ENCODE measurements at regions not wholly inside any gene's neighbourhood (a gene's known extent, or its start where the extent isn't known, plus 50 kb on each side); places are given as distances from the start of the nearest gene placed in this dataset.

DNA sequence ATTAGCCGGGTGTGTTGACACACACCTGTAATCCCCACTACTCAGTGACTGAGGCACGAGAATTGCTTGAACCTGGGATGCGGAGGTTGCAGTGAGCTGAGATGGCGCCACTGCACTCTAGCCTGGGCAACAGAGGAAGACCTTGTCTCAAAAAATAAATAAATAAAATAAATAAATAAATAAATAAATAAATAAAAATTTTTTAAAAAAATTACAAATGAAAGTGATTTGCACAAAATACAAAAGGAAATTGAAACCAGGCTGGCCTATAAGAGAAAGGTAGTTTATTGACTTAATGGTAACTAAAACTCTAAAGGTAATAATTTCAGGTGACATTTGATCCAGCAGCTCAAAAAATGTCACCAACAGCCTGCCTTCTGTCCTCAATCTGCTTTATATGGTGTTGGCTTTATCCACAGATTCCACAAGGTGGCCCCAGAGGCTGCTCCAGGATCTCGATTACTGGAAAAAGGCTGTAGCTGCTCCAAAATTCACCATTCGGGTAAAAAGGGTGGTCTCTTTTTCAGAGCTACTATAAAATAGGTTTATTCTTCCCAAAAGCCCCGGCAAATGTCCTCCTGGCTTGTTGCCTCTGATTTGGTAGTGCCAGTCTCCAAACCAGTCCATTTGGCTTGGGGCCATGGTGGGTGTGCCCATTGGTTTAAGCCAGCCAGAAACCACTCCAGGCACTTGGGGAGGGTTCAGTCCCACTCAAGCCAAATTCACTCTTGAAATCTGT lies 61.4 kb upstream of the TRIM2 start:
- Histone ChIP-seq H3K4me3 (replicated peaks in 1 of 3) (no peak overlapping the region), H3K27me3 (no peaks in the 10 kb centered on the region), H3K27ac (peak overlapping the region in 2 of 3 donors; percentile 13 to 67), H3K9me3 (no peaks in the 10 kb centered on the region), H3K4me1 (peaks cover 0 to 10% of the 10 kb centered on the region in 2 donors), H3K36me3 (no peaks in the 10 kb centered on the region)
- WGBS, 2 donors: 42 to 45% methylated on average over 7 of the region's 7 CpGs
- TF ChIP-seq CTCF (IDR thresholded peaks at IDR 0.05): peak; percentile 49 to 94 (median 85)
- no peak for TF ChIP-seq POLR2A (IDR thresholded peaks at IDR 0.05)
- intact Hi-C loops (cut with DNase I): loop anchor here (5.0 kb wide), 1 partner anchor 179 kb away; no protein-coding TSS in a partner anchor
- peak; percentile 90 to 94 for DNase-seq

DNA sequence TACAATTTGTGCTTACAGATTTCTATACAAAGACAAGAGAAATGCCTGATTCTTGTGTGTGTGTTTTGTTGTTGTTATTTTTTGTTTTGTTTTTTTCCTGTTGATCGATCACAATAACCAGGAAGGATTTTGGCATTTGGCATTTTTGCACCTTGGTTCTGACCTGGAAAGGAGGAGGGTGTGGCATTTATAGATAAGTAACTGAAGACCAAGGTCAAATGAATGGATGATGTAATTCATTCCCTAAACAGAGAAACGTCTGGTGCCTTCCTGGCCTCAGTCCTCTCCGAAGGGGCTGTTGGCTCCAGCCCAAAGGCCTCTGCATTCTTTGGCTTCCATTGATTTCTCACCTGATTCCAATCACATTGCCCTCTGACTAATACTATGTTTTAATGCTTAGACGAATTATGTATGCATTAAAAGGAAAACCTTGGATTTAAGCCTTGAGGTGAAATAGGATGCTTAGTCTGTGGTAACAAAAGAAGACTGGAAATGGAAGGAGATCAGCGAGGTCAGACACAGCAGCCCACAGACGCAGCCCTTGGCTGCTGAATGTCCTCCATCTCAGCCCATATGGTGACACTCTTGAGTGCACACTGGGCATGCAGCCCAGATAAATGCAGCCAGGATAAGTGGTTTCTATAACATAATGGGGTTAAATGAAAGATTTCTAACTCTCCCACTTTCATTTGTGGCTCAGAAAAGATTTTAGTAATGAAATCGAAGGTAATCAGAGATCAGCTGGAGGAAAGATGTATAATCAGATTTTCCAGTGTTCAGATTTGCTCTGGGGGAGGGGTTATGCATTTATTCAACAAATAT lies 60.5 kb upstream of the TRIM2 start:
- no peaks in the 10 kb centered on the region for H3K36me3 ChIP-seq
- peak overlapping the region in 1 of 3 donors; percentile 67 for H3K27ac ChIP-seq
- peak; percentile 13 to 35 for DNase-seq
- intact Hi-C loops (cut with DNase I): loop anchor here (5.0 kb wide), 1 partner anchor 179 kb away; no protein-coding TSS in a partner anchor
- TF ChIP-seq CTCF (IDR thresholded peaks at IDR 0.05): no peak
- TF ChIP-seq POLR2A (IDR thresholded peaks at IDR 0.05): no peak
- H3K9me3 ChIP-seq: no peaks in the 10 kb centered on the region
- no peaks in the 10 kb centered on the region for H3K27me3 ChIP-seq
- 28 to 39% methylated on average over 7 of the region's 7 CpGs for WGBS, 2 donors
- no peak overlapping the region for H3K4me3 ChIP-seq (replicated peaks in 1 of 3)
- peaks cover 0 to 10% of the 10 kb centered on the region in 2 donors for H3K4me1 ChIP-seq

DNA sequence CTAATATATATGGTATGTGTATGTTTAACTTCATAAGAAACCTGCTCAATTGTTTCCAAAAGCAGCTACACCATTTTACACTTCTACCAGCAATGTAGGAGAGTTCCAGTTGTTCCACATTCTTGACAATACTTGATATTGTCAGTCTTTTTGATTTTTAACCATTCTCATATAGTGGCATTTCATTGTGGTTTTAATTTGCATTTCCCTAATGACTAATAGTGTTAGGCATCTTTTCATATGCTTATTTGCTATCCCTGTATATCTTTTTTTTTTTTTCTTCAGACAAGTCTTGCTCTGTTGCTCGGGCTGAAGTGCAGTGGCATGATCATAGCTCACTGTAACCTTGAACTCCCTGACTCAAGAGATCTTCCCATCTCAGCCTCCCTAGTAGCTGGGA lies 58.2 kb upstream of the TRIM2 start:
- Histone ChIP-seq H3K27me3 (no peaks in the 10 kb centered on the region), H3K9me3 (no peaks in the 10 kb centered on the region), H3K27ac (no peak overlapping the region), H3K4me3 (replicated peaks in 1 of 3) (no peak overlapping the region), H3K36me3 (no peaks in the 10 kb centered on the region), H3K4me1 (peaks cover 0 to 10% of the 10 kb centered on the region in 2 donors)
- DNase-seq: no peak
- TF ChIP-seq CTCF (IDR thresholded peaks at IDR 0.05) (no peak), POLR2A (IDR thresholded peaks at IDR 0.05) (no peak)
- intact Hi-C loops (cut with DNase I): no loop called here
- WGBS, 2 donors: 85 to 94% methylated on average over 1 of the region's 1 CpG

GRCh38 chr4:153146961-153147360 lies 57.3 kb upstream of the TRIM2 start:
- TF ChIP-seq CTCF (IDR thresholded peaks at IDR 0.05): no peak
- no peak for TF ChIP-seq POLR2A (IDR thresholded peaks at IDR 0.05)
- no peaks in the 10 kb centered on the region for H3K36me3 ChIP-seq
- H3K27ac ChIP-seq: no peak overlapping the region
- H3K4me3 ChIP-seq (replicated peaks in 1 of 3): no peak overlapping the region
- no peak for DNase-seq
- 93 to 96% methylated on average over 4 of the region's 4 CpGs for WGBS, 2 donors
- no peaks in the 10 kb centered on the region for H3K27me3 ChIP-seq
- intact Hi-C loops (cut with DNase I): no loop called here
- peaks cover 0 to 13% of the 10 kb centered on the region in 2 donors for H3K4me1 ChIP-seq
- no peaks in the 10 kb centered on the region for H3K9me3 ChIP-seq

DNA sequence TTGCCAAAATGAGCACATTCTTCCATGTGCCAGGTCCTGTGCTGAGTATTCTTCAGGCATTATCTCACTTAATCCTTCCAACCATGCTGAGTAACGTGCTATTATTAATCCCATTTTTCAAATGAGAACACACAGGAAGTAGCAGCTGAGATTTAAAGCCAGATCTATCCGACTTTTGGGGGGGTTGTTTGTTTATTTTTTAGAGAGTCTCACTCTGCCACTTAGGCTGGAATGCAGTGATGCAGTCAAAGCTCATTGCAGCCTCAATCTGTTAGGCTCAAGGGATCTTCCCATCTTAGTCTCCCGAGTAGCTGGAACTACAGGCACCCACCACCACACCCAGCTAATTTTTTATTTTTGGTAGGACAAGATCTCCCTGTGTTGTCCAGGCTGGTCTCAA lies 55.5 kb upstream of the TRIM2 start:
- 43% methylated on average over 3 of the region's 3 CpGs for WGBS, 2 donors
- Histone ChIP-seq H3K36me3 (no peaks in the 10 kb centered on the region), H3K27ac (no peak overlapping the region), H3K9me3 (no peaks in the 10 kb centered on the region), H3K4me3 (replicated peaks in 1 of 3) (no peak overlapping the region), H3K27me3 (no peaks in the 10 kb centered on the region), H3K4me1 (peaks cover under 1 to 10% of the 10 kb centered on the region in 2 donors)
- intact Hi-C loops (cut with DNase I): no loop called here
- no peak for DNase-seq
- no peak for TF ChIP-seq CTCF (IDR thresholded peaks at IDR 0.05)
- no peak for TF ChIP-seq POLR2A (IDR thresholded peaks at IDR 0.05)

Measured in thyroid gland (tissue), 4 donors.